MM.1S (cell line): ENCODE measurements at regions not wholly inside any gene's neighbourhood (a gene's known extent, or its start where the extent isn't known, plus 50 kb on each side); places are given as distances from the start of the nearest gene placed in this dataset.

ENCODE experiments used
- DNase-seq: peaks from one replicate; pipeline ENCODE4 v3.0.0-alpha.2; 2015
- H2AFZ ChIP-seq: fragments of 300-600 bp; sonication (generic); 2 replicates; pipeline ENCODE4 v1.6.0; 2016; ENCODE audit warnings: antibody characterized with exemption, low read length
- H3F3A ChIP-seq: fragments of 300-600 bp; sonication (generic); 2 replicates; pipeline ENCODE4 v1.6.1; 2016; ENCODE audit warnings: mild to moderate bottlenecking, antibody characterized with exemption, low read length, moderate library complexity, mixed read lengths; ENCODE audit not compliant: insufficient read depth
- H3K27ac ChIP-seq: fragments of 300-600 bp; sonication (generic); 2 replicates; pipeline ENCODE4 v1.5.1; 2016; ENCODE audit warnings: mild to moderate bottlenecking, low read length
- H3K27me3 ChIP-seq: fragments of 300-600 bp; sonication (generic); replicated peaks from 2 replicates; pipeline ENCODE4 v1.6.0; 2016; ENCODE audit warnings: low read length; ENCODE audit not compliant: insufficient read depth
- H3K36me3 ChIP-seq: fragments of 300-600 bp; sonication (generic); replicated peaks from 2 replicates; pipeline ENCODE4 v1.6.1; 2016; ENCODE audit warnings: mild to moderate bottlenecking, low read length, mixed read lengths; ENCODE audit not compliant: insufficient read depth
- H3K4me1 ChIP-seq: fragments of 300-600 bp; sonication (generic); 2 replicates; pipeline ENCODE4 v1.6.1; 2016; ENCODE audit warnings: low read length, mixed read lengths
- H3K4me2 ChIP-seq: fragments of 300-600 bp; sonication (generic); 2 replicates; pipeline ENCODE4 v1.6.0; 2016; ENCODE audit warnings: low read depth, low read length
- H3K4me3 ChIP-seq: fragments of 300-600 bp; sonication (generic); 2 replicates; pipeline ENCODE4 v1.5.1; 2016; ENCODE audit warnings: low read length, mixed read lengths
- H3K79me2 ChIP-seq: fragments of 300-600 bp; sonication (generic); 2 replicates; pipeline ENCODE4 v1.6.1; 2016; ENCODE audit warnings: mixed run types, low read length, mixed read lengths
- H3K9ac ChIP-seq: fragments of 300-600 bp; sonication (generic); 2 replicates; pipeline ENCODE4 v1.6.1; 2016; ENCODE audit warnings: low read length, mixed read lengths
- H3K9me2 ChIP-seq: fragments of 300-600 bp; sonication (generic); replicated peaks from 2 replicates; pipeline ENCODE4 v1.6.1; 2016; ENCODE audit warnings: mild to moderate bottlenecking, low read length, mixed read lengths; ENCODE audit not compliant: insufficient read depth
- H3K9me3 ChIP-seq: fragments of 300-600 bp; sonication (generic); replicated peaks from 2 replicates; pipeline ENCODE4 v1.6.1; 2016; ENCODE audit warnings: mild to moderate bottlenecking, low read length, mixed read lengths; ENCODE audit not compliant: insufficient read depth
- H4K20me1 ChIP-seq: fragments of 300-600 bp; sonication (generic); 2 replicates; pipeline ENCODE4 v1.6.1; 2016; ENCODE audit warnings: mild to moderate bottlenecking, low read length, moderate library complexity, mixed read lengths; ENCODE audit not compliant: insufficient read depth
- CTCF ChIP-seq: fragments of 300-600 bp; sonication (generic); IDR thresholded peaks from 2 replicates; pipeline ENCODE4 v1.5.1; 2016; ENCODE audit warnings: antibody characterized with exemption, low read length, mixed read lengths
- EZH2 ChIP-seq: fragments of 300-600 bp; sonication (generic); optimal IDR thresholded peaks from 2 replicates; pipeline ENCODE3; 2017; ENCODE audit warnings: low read depth, mild to moderate bottlenecking, antibody characterized with exemption, low read length, mixed read lengths
- EZH2phosphoT487 ChIP-seq: fragments of 300-600 bp; sonication (generic); IDR thresholded peaks from 2 replicates; pipeline ENCODE4 v1.6.1; 2018; ENCODE audit warnings: antibody characterized with exemption, low read length

GRCh38 chr7:106369816-106370215 lies 85.0 kb upstream of the NAMPT start:
- peaks cover 9% of the 10 kb centered on the region; the same call in 1 of the 2 replicates for H3K4me1 ChIP-seq
- H3K36me3 ChIP-seq: no peaks in the 10 kb centered on the region
- DNase-seq: no peak

GRCh38 chr7:106369352-106369751 lies 84.6 kb upstream of the NAMPT start:
- no peaks in the 10 kb centered on the region for H3F3A ChIP-seq
- no peaks in the 10 kb centered on the region for H3K27me3 ChIP-seq
- no peaks in the 10 kb centered on the region for H3K36me3 ChIP-seq
- no peaks in the 10 kb centered on the region for H3K79me2 ChIP-seq
- no peak for DNase-seq
- no peak overlapping the region for H2AFZ ChIP-seq
- no peaks in the 10 kb centered on the region for H4K20me1 ChIP-seq
- no peak overlapping the region for H3K4me2 ChIP-seq
- H3K9me3 ChIP-seq: no peaks in the 10 kb centered on the region
- peaks cover 10% of the 10 kb centered on the region; the same call in 1 of the 2 replicates for H3K4me1 ChIP-seq
- no peak overlapping the region for H3K4me3 ChIP-seq
- H3K27ac ChIP-seq: no peak overlapping the region
- H3K9ac ChIP-seq: no peak overlapping the region
- H3K9me2 ChIP-seq: no peaks in the 10 kb centered on the region
- TF ChIP-seq EZH2phosphoT487 (no peak), CTCF (no peak), EZH2 (no peak)

More at GRCh38 chr7:106369816-106370215, 85.0 kb upstream of the NAMPT start:
- Histone ChIP-seq H3K4me2 (no peak overlapping the region), H3K79me2 (no peaks in the 10 kb centered on the region), H2AFZ (no peak overlapping the region), H3K9me3 (no peaks in the 10 kb centered on the region), H3K9me2 (no peaks in the 10 kb centered on the region), H3K27me3 (no peaks in the 10 kb centered on the region), H4K20me1 (no peaks in the 10 kb centered on the region), H3K27ac (no peak overlapping the region), H3F3A (no peaks in the 10 kb centered on the region), H3K9ac (no peak overlapping the region), H3K4me3 (no peak overlapping the region)
- TF ChIP-seq EZH2phosphoT487 (no peak), CTCF (no peak), EZH2 (no peak)

GRCh38 chr7:106367664-106368063 lies 82.9 kb upstream of the NAMPT start:
- no peak for DNase-seq
- Histone ChIP-seq H3K36me3 (no peaks in the 10 kb centered on the region), H2AFZ (no peak overlapping the region), H3K4me1 (peaks cover 10% of the 10 kb centered on the region; the same call in 1 of the 2 replicates), H3K9me3 (no peaks in the 10 kb centered on the region), H3K4me2 (no peak overlapping the region), H3K27ac (no peak overlapping the region), H3K79me2 (no peaks in the 10 kb centered on the region), H3K4me3 (no peak overlapping the region), H3K27me3 (no peaks in the 10 kb centered on the region), H3K9me2 (no peaks in the 10 kb centered on the region), H4K20me1 (no peaks in the 10 kb centered on the region), H3K9ac (no peak overlapping the region), H3F3A (no peaks in the 10 kb centered on the region)
- TF ChIP-seq EZH2 (no peak), EZH2phosphoT487 (no peak), CTCF (no peak)
